ENCODE measurements at regions not wholly inside any gene's neighbourhood (a gene's known extent, or its start where the extent isn't known, plus 50 kb on each side); places are given as distances from the start of the nearest gene placed in this dataset.

- TF ChIP-seq, protein P1, sequence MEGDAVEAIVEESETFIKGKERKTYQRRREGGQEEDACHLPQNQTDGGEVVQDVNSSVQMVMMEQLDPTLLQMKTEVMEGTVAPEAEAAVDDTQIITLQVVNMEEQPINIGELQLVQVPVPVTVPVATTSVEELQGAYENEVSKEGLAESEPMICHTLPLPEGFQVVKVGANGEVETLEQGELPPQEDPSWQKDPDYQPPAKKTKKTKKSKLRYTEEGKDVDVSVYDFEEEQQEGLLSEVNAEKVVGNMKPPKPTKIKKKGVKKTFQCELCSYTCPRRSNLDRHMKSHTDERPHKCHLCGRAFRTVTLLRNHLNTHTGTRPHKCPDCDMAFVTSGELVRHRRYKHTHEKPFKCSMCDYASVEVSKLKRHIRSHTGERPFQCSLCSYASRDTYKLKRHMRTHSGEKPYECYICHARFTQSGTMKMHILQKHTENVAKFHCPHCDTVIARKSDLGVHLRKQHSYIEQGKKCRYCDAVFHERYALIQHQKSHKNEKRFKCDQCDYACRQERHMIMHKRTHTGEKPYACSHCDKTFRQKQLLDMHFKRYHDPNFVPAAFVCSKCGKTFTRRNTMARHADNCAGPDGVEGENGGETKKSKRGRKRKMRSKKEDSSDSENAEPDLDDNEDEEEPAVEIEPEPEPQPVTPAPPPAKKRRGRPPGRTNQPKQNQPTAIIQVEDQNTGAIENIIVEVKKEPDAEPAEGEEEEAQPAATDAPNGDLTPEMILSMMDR (IDR thresholded peaks at IDR 0.05; ENCODE audit: low read length, missing control alignments), result no peak
Measured at GRCh38 chr2:236816197-236817170, 246.9 kb downstream of the ACKR3 start.

DNA sequence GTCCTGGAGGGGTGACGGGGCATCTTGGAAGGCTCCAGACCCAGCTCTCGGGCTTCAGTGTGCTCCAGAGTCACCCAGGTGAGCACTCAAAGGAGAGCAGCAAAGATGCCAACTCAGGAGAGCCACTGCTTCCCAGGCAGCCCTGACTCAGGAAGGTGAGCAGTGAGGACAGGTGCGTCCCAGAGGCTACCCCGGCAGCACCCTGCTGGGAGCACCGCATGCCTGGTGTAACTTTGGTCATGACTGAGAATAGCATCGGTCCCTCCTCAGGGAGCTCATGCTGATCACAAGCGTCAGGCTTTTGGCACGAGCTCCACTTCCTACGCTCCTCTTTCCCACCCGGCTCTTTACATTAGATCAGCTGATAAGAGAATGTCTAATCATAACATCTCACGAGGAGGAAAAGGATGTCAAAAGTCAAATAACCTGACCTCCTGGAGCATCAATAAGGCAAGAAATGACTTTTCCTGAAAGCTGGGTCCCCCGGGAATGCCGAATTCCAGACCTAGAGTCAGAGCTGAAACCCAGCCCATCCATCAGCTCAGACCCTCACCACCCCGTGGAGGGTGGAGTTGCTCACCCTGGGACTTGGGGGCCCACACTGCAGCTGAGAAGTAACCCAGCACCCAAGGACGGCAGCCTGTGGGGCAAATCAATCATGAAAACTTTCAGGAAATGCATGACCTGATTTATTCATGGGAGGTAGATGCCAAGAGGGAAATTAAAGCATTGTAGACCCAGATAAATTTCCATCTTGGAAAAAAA is 248.8 kb downstream of the ACKR3 start:
- H3K4me3 ChIP-seq (replicated peaks; ENCODE audit: low read depth, low read length), result no peak overlapping the region
- DNase-seq (ENCODE audit: low read depth), result no peak
- TF ChIP-seq, protein P1 (IDR thresholded peaks at IDR 0.05; ENCODE audit: low read length, missing control alignments), result no peak

More at GRCh38 chr2:236816197-236817170, 246.9 kb downstream of the ACKR3 start:
- no peak overlapping the region for H3K4me3 ChIP-seq (replicated peaks; ENCODE audit: low read depth, low read length)
- DNase-seq (ENCODE audit: low read depth), result no peak

- TF ChIP-seq, protein P1 (IDR thresholded peaks at IDR 0.05; ENCODE audit: low read length, missing control alignments), result no peak
- H3K4me3 ChIP-seq (replicated peaks; ENCODE audit: low read depth, low read length), result no peak overlapping the region
- DNase-seq (ENCODE audit: low read depth), result no peak
Measured at GRCh38 chr2:236819275-236820002, 249.8 kb downstream of the ACKR3 start.

DNA sequence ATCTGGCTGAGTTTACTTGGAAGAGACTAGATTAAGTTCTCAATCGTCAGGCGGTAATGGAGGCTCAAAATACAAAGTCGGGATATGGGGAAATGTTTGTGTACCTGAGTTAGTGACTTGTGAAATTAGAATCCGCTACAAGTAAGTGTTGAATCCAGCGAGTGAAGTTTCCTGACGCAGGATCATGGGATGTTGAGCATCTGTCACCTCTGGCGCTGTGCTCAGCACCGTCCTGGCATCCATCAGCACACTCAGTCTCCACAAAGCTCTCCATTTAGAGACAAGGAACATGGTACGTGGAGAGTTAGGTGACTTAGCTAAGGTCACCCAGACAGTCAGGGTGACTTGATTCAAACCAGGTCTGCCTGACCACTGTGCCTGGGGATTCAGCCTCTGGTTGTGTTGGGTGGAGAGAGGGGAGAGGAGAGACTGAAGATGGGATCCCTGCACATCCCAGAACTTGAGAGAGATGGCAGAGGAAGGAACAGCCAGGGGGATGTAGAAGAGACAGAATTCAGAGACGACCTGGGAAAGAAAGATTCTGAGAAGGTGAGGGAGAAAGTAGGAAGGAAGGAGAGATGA is 251.2 kb downstream of the ACKR3 start:
- TF ChIP-seq, protein P1 (IDR thresholded peaks at IDR 0.05; ENCODE audit: low read length, missing control alignments), result no peak
- H3K4me3 ChIP-seq (replicated peaks; ENCODE audit: low read depth, low read length), result no peak overlapping the region
- no peak for DNase-seq (ENCODE audit: low read depth)

GRCh38 chr2:236823041-236823629 is 253.5 kb downstream of the ACKR3 start:
- TF ChIP-seq, protein P1 (IDR thresholded peaks at IDR 0.05; ENCODE audit: low read length, missing control alignments), result no peak
- H3K4me3 ChIP-seq (replicated peaks; ENCODE audit: low read depth, low read length), result no peak overlapping the region
- DNase-seq (ENCODE audit: low read depth), result no peak

DNA sequence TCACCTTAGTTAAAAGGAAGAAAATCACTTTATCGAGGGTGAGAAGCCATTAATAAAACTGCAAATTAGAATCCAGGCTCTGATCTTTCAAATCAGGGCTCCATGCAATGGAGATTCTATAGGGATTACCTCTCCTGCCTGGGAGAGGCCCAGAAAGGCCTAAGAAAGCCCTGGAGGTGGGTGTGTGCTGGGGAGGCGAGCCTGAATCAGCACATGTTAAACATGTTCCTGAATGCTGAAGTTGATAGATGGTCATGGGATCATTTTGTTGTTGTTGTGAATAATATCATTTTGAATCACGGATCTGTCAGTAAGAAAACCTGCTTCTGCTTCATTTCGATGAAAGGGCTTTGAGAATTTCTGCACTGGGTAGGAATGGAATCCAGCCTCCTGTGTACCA is 254.3 kb downstream of the ACKR3 start:
- no peak overlapping the region for H3K4me3 ChIP-seq (replicated peaks; ENCODE audit: low read depth, low read length)
- TF ChIP-seq, protein P1 (IDR thresholded peaks at IDR 0.05; ENCODE audit: low read length, missing control alignments), result no peak
- DNase-seq (ENCODE audit: low read depth), result no peak

All from fibroblast of pulmonary artery (primary cell).